ENCODE measurements at regions not wholly inside any gene's neighbourhood (a gene's known extent, or its start where the extent isn't known, plus 50 kb on each side); places are given as distances from the start of the nearest gene placed in this dataset.

- peak; percentile 48 for DNase-seq
Observed at GRCh38 chr16:66315210-66315825, 51.2 kb upstream of the CDH5 start.

DNA sequence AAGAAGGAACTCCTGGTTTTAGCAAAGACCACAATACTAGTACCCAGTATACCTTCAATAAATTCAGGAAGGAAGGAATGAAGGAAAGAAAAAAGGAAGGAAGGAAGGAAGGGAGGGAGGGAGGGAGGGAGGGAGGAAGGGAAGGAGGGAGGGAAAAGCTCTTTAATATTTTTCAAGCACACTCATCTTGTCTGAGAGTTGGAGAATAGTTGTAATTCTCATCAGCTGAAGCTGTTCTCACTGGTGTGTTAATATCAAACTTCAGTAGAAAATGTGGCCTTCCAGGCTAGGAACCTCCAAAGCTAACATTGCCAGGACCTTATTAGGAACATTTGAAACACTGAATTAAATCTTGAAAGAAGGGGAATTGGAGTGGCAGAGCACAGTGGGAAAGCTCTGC lies 55.2 kb upstream of the CDH5 start:
- no peak for DNase-seq

DNA sequence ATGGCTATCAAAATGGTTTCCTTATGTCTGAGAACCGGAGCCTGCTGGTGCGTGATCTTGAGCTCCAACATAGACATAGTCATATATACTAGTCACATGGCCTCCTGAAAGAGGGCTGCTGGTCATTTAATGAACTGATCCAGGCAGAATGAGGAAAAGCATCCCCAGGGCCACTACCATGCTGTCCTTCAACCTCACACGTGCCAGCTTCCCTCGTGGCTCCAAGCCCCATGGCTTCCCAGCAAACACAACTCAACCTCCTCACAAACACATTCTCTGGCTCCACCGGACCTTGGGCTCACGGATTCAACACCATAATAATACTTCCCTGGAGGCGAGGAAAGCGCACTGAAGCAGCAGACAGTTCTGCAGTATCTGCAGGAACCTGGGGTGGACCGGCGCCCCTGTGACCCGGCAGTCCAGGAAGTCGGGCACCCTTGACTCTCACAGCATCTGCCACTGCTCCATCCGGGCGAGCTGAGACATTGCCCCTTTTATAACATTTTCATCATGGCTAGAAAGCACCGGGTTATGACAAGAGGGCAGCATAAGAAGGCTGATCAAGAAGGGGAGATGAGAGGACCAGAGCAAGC lies 57.2 kb upstream of the CDH5 start:
- DNase-seq: no peak

- no peak for DNase-seq
Observed at GRCh38 chr16:66308096-66308495, 58.4 kb upstream of the CDH5 start.

DNA sequence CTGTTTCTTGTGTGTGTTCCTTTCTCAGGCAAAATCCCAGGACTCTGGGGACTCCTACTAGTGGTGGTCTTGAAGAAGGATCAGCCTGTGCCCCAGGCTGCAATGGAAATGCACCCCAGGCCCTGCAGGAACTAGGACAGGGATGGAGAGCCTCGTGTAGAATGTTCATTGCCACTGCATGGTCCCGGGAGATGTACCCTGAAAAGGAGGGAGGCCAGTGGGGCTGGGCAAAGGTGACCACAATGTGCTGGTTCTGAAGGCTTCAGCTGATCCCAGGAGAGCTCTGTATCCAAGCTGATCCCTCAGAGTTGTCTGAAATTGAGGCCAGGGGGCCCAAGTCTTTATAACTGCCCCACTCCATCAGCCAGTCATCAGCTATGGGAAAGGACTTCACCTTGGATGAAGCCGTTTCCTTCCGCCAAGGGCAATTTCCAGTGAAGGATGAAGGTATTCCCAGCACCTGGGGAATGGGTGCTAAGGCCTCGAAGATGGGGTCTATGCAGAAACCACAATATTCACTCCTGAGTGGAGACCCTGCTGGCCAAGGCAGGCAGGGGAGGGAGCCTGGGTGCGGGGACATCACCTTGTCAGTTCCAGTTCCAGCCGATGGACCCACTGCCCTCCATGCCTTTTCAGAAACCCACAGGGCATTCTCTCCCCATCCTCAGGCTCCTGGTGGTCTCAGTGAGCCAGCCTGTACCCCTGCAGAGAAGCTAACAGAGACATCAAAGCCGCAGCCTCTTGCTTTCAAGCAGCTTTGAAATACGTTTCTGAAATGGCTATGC lies 59.9 kb upstream of the CDH5 start:
- no peak for DNase-seq

DNA sequence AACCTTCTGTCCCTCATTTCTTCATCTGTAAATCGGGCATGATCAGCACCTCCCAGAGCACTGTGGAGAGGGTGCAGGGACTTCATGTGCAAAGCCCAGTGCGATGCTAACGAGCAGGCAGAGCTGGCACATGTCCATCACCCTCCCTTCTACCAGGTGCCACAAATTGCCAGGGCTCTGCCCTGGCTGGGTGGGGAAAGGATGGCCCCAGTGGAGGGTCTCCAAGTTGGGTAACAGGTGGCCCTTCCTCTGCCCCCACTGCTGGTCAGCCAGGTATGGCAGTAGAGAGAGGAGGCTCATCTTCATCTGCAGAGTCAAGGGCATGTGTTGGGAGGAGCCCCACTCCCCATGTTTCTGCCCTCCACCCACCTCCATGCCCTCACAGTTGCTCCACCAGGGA lies 61.5 kb upstream of the CDH5 start:
- no peak for DNase-seq

DNA sequence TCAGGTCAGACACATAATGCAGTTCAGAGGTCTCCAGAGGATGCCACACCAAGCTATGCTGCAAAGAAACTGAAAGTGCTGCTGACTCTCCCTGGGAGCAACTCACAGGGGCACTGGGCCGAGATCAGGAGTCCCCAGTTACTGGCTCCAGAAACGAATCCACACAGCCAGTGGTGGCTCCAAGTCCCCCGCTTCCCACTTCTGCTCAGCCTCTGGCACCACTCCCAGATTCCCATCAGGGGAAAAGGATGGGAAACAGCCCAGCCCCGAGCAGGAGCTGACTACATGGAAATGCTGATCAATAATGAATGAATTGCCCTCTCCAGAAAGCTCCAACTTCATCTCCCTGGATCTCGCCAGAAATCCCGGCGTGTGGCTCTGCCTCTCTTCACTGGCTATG lies 62.3 kb upstream of the CDH5 start:
- DNase-seq: no peak

- no peak for DNase-seq
Observed at GRCh38 chr16:66300501-66300900, 66.0 kb upstream of the CDH5 start.

GRCh38 chr16:66300037-66300436 lies 66.5 kb upstream of the CDH5 start:
- no peak for DNase-seq

DNA sequence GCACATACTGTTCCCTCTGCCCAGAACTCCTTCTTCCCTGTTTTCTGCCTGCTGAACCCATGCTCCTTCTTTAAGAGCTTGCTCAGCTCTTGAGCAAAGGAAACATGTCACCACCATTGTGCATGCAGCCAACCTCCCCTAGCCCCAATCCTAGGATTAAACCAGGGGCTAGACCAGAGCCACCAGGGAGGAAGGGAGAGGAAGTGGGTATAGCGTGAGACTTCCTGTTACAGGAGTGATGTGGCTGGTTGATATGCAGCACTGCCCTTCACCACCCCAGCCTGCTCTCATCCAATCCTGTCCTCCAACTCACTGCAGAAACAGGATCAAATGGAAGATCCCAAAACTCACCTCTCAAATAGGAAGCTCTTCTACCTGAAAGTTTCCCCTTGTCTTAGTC lies 67.1 kb upstream of the CDH5 start:
- DNase-seq: no peak

- no peak for DNase-seq
Observed at GRCh38 chr16:66298571-66299120, 67.8 kb upstream of the CDH5 start.

- no peak for DNase-seq
Observed at GRCh38 chr16:66298006-66298405, 68.5 kb upstream of the CDH5 start.

DNA sequence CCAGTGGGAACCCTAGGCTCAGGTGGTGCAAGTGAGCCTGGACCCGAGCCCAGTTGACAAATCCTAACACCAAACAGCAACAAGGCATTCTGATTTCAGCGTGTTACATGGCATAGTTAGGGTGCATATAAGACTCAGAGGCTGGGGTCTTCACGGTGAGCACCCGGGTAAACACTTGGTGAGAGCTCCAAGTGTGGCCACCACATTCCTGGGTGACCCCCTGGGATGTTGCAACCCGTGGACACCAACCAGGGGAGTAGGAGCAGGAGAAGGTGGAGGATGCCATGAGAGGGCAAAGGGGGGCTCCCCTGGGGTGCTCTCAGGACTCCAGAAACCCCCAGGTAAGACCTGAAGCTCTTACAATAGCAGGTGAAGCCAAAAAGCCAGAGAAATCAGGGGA lies 69.9 kb upstream of the CDH5 start:
- DNase-seq: no peak

DNA sequence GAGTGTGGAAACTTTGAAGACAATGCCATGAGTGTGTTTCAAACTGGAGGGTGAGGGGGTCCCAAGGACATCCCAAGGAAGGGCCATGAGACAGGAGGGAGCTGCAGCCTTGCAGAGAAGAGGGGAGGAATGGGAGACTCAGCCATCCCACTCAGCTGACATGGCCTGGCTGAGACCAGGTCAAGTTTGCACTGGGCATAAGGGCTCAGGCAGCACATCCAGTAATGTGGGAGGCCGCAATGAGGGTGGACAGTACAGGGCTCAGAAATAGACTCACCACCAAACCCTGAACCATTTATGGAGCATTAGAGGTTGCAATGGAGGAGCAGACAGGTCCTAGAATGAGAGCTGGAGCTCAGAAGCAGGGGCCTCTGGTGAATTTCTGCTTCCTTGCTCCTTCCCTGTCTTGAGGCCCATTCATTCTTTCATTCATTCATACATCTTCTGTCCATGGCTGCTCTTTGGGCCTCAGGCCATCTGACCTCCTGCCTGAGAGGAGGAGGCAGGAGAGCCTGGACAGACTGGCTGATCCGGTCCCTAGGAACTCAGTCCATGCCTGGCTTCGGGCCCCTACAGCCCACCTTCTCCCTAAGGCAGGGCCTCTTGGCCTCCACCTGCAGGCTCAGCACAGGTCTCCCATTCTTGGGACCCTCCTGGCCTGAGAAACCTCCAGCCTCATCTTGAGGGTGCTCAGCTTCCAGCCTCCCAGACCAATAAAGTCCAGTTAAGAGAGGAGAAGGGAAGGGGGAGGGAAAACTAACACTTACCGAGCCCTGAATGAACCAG lies 70.5 kb upstream of the CDH5 start:
- no peak for DNase-seq

DNA sequence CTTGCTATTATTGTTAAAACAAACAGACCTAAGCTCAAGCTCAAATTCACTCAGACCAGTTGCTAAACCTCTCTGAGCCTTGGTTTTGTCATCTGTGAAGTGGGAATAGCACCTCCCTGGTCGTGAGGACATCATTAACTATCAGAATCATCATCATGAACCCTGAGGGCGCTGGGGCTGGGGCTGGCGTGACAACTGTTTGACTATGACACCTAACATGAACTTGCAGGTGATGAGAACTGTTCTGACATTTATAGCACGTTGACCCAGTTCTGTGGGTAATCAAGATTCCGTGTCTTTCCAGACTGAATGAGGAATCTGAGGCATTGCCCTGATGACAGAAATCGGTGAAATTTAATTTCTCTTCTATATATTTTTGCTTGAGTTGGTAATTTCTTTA lies 71.3 kb upstream of the CDH5 start:
- DNase-seq: no peak

GRCh38 chr16:66294507-66294906 lies 72.0 kb upstream of the CDH5 start:
- DNase-seq: no peak

DNA sequence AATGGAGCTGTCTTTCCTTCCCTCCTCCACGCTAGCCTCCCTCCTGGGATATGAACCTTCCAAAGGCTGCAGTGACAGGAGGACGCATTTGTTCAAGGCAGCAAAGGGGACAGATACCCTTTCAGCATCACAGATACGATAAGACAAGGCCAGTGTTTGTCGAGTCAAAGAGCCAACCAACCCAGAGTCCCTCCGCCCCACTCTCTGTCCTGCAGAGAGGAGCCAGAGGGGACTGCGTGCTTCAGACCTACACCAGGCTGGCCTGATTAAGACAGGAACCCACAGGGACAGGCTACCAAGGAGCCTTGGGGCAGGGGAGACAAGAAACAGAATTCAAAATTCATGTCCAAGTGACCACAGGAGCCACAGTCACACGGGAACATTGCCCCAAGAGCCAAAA lies 72.6 kb upstream of the CDH5 start:
- no peak for DNase-seq

DNA sequence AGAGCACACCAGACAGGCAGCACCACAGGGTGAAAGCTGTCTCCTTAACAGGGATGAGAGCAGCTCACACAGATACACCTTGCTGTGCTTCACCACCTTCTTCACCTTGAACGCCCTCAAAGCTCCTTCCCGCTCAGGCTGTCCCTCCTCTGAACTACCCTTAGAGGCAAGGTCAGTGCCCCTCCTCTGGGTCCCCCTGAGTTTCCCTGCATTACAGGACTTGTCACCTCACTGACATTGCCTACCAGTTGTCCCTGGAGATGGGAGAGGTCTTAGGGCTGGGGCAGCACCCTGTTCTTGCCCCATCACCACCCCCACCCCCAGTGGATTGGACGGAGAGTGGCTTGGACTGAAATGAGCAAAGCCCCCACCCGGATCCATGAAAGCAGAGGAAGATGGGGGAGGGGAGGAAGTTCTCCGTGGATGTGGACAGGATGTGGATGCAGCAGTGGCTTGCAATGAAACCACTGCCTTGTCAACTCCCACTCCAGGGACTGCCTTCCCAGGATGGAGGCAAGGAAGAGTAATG lies 73.2 kb upstream of the CDH5 start:
- DNase-seq: no peak

DNA sequence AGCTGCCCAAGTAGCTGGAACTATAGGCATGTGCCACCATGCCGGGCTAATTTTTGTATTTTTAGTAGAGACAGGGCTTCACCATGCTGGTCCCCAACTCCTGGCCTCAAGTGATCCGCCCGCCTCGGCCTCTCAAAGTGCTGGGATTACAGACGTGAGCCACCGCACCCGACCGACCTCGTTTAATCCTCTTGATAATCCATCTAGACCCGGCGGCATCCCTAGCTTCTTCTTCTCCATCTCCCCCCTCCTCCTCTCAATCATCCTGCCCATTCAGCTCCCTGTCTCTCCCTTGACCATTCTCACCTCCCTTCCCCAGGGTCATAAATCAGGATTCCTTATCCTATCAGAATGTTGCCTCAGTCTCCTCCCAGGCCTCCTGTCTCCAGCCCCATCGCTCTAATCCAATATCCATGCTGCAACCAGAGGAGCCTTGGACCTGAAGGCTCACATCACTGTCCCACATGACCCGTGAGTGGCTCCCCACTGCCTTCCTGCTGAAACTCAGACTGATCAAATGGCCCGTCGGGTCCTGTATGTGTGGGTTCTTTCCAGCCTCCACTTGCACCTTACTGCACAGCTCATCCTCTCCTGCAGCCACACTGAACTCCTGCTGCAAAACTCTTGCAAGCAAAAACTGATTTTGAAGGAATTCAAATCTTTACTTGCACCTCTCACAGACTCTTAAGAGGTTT lies 74.1 kb upstream of the CDH5 start:
- no peak for DNase-seq

DNA sequence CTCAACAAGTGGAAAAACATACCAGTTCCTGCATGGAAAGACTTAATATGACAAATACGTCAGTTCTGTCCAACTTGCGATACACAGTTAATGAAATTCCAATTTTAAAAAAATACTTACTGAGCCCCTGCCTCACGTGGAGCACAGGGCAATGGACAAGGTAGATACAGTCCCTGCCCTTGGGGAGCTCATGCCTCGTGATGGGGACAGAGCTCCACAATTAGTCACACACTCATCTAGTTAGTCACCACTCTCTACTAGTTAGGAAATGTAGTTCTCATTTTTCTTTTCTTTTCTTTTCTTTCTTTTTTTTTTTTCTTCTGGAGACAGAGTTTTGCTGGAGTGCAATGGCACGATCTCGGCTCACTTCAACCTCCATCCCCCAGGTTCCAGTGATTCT lies 74.7 kb upstream of the CDH5 start:
- DNase-seq: no peak

- DNase-seq: no peak
Observed at GRCh38 chr16:66290431-66290830, 76.1 kb upstream of the CDH5 start.

GRCh38 chr16:66289986-66290385 lies 76.5 kb upstream of the CDH5 start:
- DNase-seq: no peak
